Small intestine (tissue), 7 donors: ENCODE measurements at regions not wholly inside any gene's neighbourhood (a gene's known extent, or its start where the extent isn't known, plus 50 kb on each side); places are given as distances from the start of the nearest gene placed in this dataset.

Experiments
- DNase-seq, 2 donors: peaks; one replicate each; pipeline versions ENCODE4 v3.0.0 to v3.0.0-alpha.2; 2013
- FAIRE-seq: peaks from 2 replicates; lab custom pipeline; 2012; peaks lifted over from hg19 to GRCh38; lab: Jason Lieb, UNC
- H3K27ac ChIP-seq, 3 donors: one replicate each; pipeline ENCODE4 v1.5.1; 2013; ENCODE audit warnings: low read length in 2 of 3, mild to moderate bottlenecking in 2 of 3, control low read depth in 1 of 3, inconsistent platforms in 1 of 3, low read depth in 1 of 3, moderate library complexity in 1 of 3
- H3K27me3 ChIP-seq, 3 donors: one replicate each; pipeline ENCODE4 v1.6.1; 2013; ENCODE audit warnings: low read length in 3 of 3, inconsistent platforms in 1 of 3; ENCODE audit not compliant: control insufficient read depth in 3 of 3, insufficient read depth in 3 of 3
- H3K36me3 ChIP-seq, 3 donors: one replicate each; pipeline ENCODE4 v1.6.1; 2013; ENCODE audit warnings: low read length in 3 of 3, inconsistent platforms in 1 of 3, low read depth in 1 of 3, mild to moderate bottlenecking in 1 of 3, moderate library complexity in 1 of 3; ENCODE audit not compliant: control insufficient read depth in 3 of 3, insufficient read depth in 2 of 3
- H3K4me1 ChIP-seq, 3 donors: one replicate each; pipeline ENCODE4 v1.6.1; 2013; ENCODE audit warnings: low read length in 2 of 3, inconsistent platforms in 1 of 3, low read depth in 1 of 3, mild to moderate bottlenecking in 1 of 3, moderate library complexity in 1 of 3; ENCODE audit not compliant: control insufficient read depth in 3 of 3, insufficient read depth in 2 of 3
- H3K4me3 ChIP-seq, 3 donors: one replicate each; pipeline ENCODE4 v1.5.1; 2013; ENCODE audit warnings: low read length in 3 of 3, control low read depth in 1 of 3, inconsistent platforms in 1 of 3, low read depth in 1 of 3, mild to moderate bottlenecking in 1 of 3, moderate library complexity in 1 of 3
- H3K9me3 ChIP-seq, 2 donors: one replicate each; pipeline ENCODE4 v1.6.1; 2013; ENCODE audit warnings: low read depth in 1 of 2, low read length in 1 of 2; ENCODE audit not compliant: control insufficient read depth in 2 of 2, insufficient read depth in 1 of 2
- WGBS, 3 donors: extraction: QIAGEN DNeasy Blood & Tissue Kit; methylation state at CpG; one replicate each; pipeline ENCODE4 v1.1.7; 2013; 5-methylcytosine and 5-hydroxymethylcytosine counted together
- donor health status: healthy with polysubstance abuse.
- donor health status: control.
- donor health status: control.
- donor health status: Bipolar disorder and iron deficiency.
- donor health status: healthy.

GRCh38 chr3:99084826-99085225, 183.3 kb upstream of the DCBLD2 start:
- no peak for DNase-seq
- H3K36me3 ChIP-seq, result no peaks in the 10 kb centered on the region
- H3K4me1 ChIP-seq, result no peaks in the 10 kb centered on the region
- WGBS, 3 donors, result 75 to 77% (median 76%) methylated on average over 4 of the region's 4 CpGs
- H3K27ac ChIP-seq, result no peak overlapping the region
- no peak overlapping the region for H3K4me3 ChIP-seq
- no peaks in the 10 kb centered on the region for H3K9me3 ChIP-seq
- H3K27me3 ChIP-seq, result no peaks in the 10 kb centered on the region
- FAIRE-seq, result no peak

- no peaks in the 10 kb centered on the region for H3K4me1 ChIP-seq
- H3K4me3 ChIP-seq, result no peak overlapping the region
- no peak for DNase-seq
- H3K36me3 ChIP-seq, result no peaks in the 10 kb centered on the region
- 86 to 97% (median 93%) methylated on average over 2 of the region's 2 CpGs for WGBS, 3 donors
- no peaks in the 10 kb centered on the region for H3K27me3 ChIP-seq
- no peak for FAIRE-seq
- H3K27ac ChIP-seq, result no peak overlapping the region
- no peaks in the 10 kb centered on the region for H3K9me3 ChIP-seq
Measured at GRCh38 chr3:99084156-99084555, 182.7 kb upstream of the DCBLD2 start.

GRCh38 chr3:99071096-99071495, 169.6 kb upstream of the DCBLD2 start:
- Histone ChIP-seq H3K4me3 (no peak overlapping the region), H3K27ac (no peak overlapping the region), H3K36me3 (no peaks in the 10 kb centered on the region), H3K27me3 (no peaks in the 10 kb centered on the region), H3K9me3 (no peaks in the 10 kb centered on the region), H3K4me1 (no peaks in the 10 kb centered on the region)
- DNase-seq (no peak), FAIRE-seq (no peak)
- WGBS, 3 donors, result 81 to 87% (median 83%) methylated on average over 6 of the region's 6 CpGs

- DNase-seq, result no peak
- Histone ChIP-seq H3K27me3 (no peaks in the 10 kb centered on the region), H3K27ac (no peak overlapping the region), H3K4me1 (no peaks in the 10 kb centered on the region), H3K36me3 (no peaks in the 10 kb centered on the region), H3K4me3 (no peak overlapping the region), H3K9me3 (no peaks in the 10 kb centered on the region)
- 76 to 88% (median 79%) methylated on average over 1 of the region's 1 CpG for WGBS, 3 donors
- no peak for FAIRE-seq
Measured at GRCh38 chr3:99069973-99070372, 168.5 kb upstream of the DCBLD2 start.

GRCh38 chr3:99066863-99067262, 165.4 kb upstream of the DCBLD2 start:
- H3K4me3 ChIP-seq, result no peak overlapping the region
- H3K4me1 ChIP-seq, result no peaks in the 10 kb centered on the region
- no peaks in the 10 kb centered on the region for H3K36me3 ChIP-seq
- FAIRE-seq (no peak), DNase-seq (no peak)
- H3K9me3 ChIP-seq, result no peaks in the 10 kb centered on the region
- H3K27ac ChIP-seq, result no peak overlapping the region
- 70 to 84% (median 82%) methylated on average over 4 of the region's 4 CpGs for WGBS, 3 donors
- no peaks in the 10 kb centered on the region for H3K27me3 ChIP-seq

- Histone ChIP-seq H3K36me3 (no peaks in the 10 kb centered on the region), H3K4me1 (no peaks in the 10 kb centered on the region), H3K27me3 (no peaks in the 10 kb centered on the region), H3K4me3 (no peak overlapping the region), H3K27ac (no peak overlapping the region), H3K9me3 (no peaks in the 10 kb centered on the region)
- no peak for FAIRE-seq
- WGBS, 3 donors, result 57 to 63% (median 58%) methylated on average over 1 of the region's 1 CpG
- DNase-seq, result no peak
Measured at GRCh38 chr3:99049164-99049563, 147.7 kb upstream of the DCBLD2 start.

- Histone ChIP-seq H3K36me3 (no peaks in the 10 kb centered on the region), H3K27ac (no peak overlapping the region), H3K4me3 (no peak overlapping the region), H3K9me3 (no peaks in the 10 kb centered on the region), H3K27me3 (no peaks in the 10 kb centered on the region), H3K4me1 (no peaks in the 10 kb centered on the region)
- WGBS, 3 donors, result 68 to 97% (median 85%) methylated on average over 2 of the region's 2 CpGs
- no peak for FAIRE-seq
- no peak for DNase-seq
Measured at GRCh38 chr3:99041747-99042146, 140.3 kb upstream of the DCBLD2 start.

GRCh38 chr3:99031778-99032177, 130.3 kb upstream of the DCBLD2 start:
- Histone ChIP-seq H3K4me3 (no peak overlapping the region), H3K9me3 (peaks cover 0 to 4% of the 10 kb centered on the region in 2 donors), H3K27ac (no peak overlapping the region), H3K36me3 (no peaks in the 10 kb centered on the region), H3K27me3 (no peaks in the 10 kb centered on the region), H3K4me1 (no peaks in the 10 kb centered on the region)
- 74 to 86% (median 81%) methylated on average over 4 of the region's 4 CpGs for WGBS, 3 donors
- no peak for FAIRE-seq
- DNase-seq, result no peak

- no peak overlapping the region for H3K4me3 ChIP-seq
- no peak overlapping the region for H3K27ac ChIP-seq
- peaks cover 0 to 4% of the 10 kb centered on the region in 2 donors for H3K9me3 ChIP-seq
- H3K36me3 ChIP-seq, result no peaks in the 10 kb centered on the region
- WGBS, 3 donors, result 19 to 34% (median 23%) methylated on average over 2 of the region's 2 CpGs
- FAIRE-seq, result peak; percentile 80
- DNase-seq, result peak; percentile 7 to 13
- no peaks in the 10 kb centered on the region for H3K27me3 ChIP-seq
- no peaks in the 10 kb centered on the region for H3K4me1 ChIP-seq
Measured at GRCh38 chr3:99023590-99024192, 122.2 kb upstream of the DCBLD2 start.
